ENCODE measurements at regions not wholly inside any gene's neighbourhood (a gene's known extent, or its start where the extent isn't known, plus 50 kb on each side); places are given as distances from the start of the nearest gene placed in this dataset.

- no peaks in the 10 kb centered on the region for H3K9me3 ChIP-seq
- 52 to 73% methylated on average over 4 of the region's 4 CpGs for WGBS, 2 donors
- peak; percentile 24 for ATAC-seq
- no peaks in the 10 kb centered on the region for H3K36me3 ChIP-seq (replicated peaks in 1 of 2; ENCODE audit: insufficient read depth in 1 of 2, low read depth in 2 of 2)
- H3K4me3 ChIP-seq, result no peak overlapping the region
- no peaks in the 10 kb centered on the region for H3K27me3 ChIP-seq
- no peak overlapping the region for H3K27ac ChIP-seq
- TF ChIP-seq POLR2A (IDR thresholded peaks at IDR 0.05) (no peak), CTCF (IDR thresholded peaks at IDR 0.05) (no peak)
- DNase-seq, result peak in 2 of 4 donors; percentile 12 to 32
- intact Hi-C loops (cut with DNase I), result no loop called here
- no peaks in the 10 kb centered on the region for H3K4me1 ChIP-seq
Observed at GRCh38 chr4:38562751-38563198, 101.2 kb upstream of the KLF3 start.

GRCh38 chr4:38563707-38564495, 100.1 kb upstream of the KLF3 start:
- H3K27me3 ChIP-seq, result no peaks in the 10 kb centered on the region
- no peak for ATAC-seq
- H3K36me3 ChIP-seq (replicated peaks in 1 of 2; ENCODE audit: insufficient read depth in 1 of 2, low read depth in 2 of 2), result no peaks in the 10 kb centered on the region
- intact Hi-C loops (cut with DNase I), result no loop called here
- no peak for TF ChIP-seq CTCF (IDR thresholded peaks at IDR 0.05)
- no peaks in the 10 kb centered on the region for H3K4me1 ChIP-seq
- DNase-seq, result no peak
- no peak overlapping the region for H3K4me3 ChIP-seq
- WGBS, 2 donors, result 79 to 90% methylated on average over 9 of the region's 9 CpGs
- no peak overlapping the region for H3K27ac ChIP-seq
- H3K9me3 ChIP-seq, result no peaks in the 10 kb centered on the region

- DNase-seq (peak; percentile 8 to 30 (median 19)), ATAC-seq (no peak)
- TF ChIP-seq POLR2A (IDR thresholded peaks at IDR 0.05) (no peak), CTCF (IDR thresholded peaks at IDR 0.05) (no peak)
- H3K27me3 ChIP-seq, result no peaks in the 10 kb centered on the region
- H3K4me3 ChIP-seq, result no peak overlapping the region
- no peaks in the 10 kb centered on the region for H3K4me1 ChIP-seq
- no peaks in the 10 kb centered on the region for H3K9me3 ChIP-seq
- WGBS, 2 donors, result 72 to 73% methylated on average over 12 of the region's 12 CpGs
- no peaks in the 10 kb centered on the region for H3K36me3 ChIP-seq (replicated peaks in 1 of 2; ENCODE audit: insufficient read depth in 1 of 2, low read depth in 2 of 2)
- H3K27ac ChIP-seq, result no peak overlapping the region
- intact Hi-C loops (cut with DNase I), result no loop called here
Observed at GRCh38 chr4:38565271-38566199, 98.5 kb upstream of the KLF3 start.

- intact Hi-C loops (cut with DNase I), result no loop called here
- no peak overlapping the region for H3K27ac ChIP-seq
- ATAC-seq (no peak), DNase-seq (no peak)
- WGBS, 2 donors, result 85 to 89% methylated on average over 4 of the region's 4 CpGs
- no peaks in the 10 kb centered on the region for H3K9me3 ChIP-seq
- H3K4me1 ChIP-seq, result no peaks in the 10 kb centered on the region
- TF ChIP-seq CTCF (IDR thresholded peaks at IDR 0.05) (no peak), POLR2A (IDR thresholded peaks at IDR 0.05) (no peak)
- no peaks in the 10 kb centered on the region for H3K36me3 ChIP-seq (replicated peaks in 1 of 2; ENCODE audit: insufficient read depth in 1 of 2, low read depth in 2 of 2)
- no peak overlapping the region for H3K4me3 ChIP-seq
- H3K27me3 ChIP-seq, result no peaks in the 10 kb centered on the region
Observed at GRCh38 chr4:38566806-38567398, 97.1 kb upstream of the KLF3 start.
